ENCODE measurements at regions not wholly inside any gene's neighbourhood (a gene's known extent, or its start where the extent isn't known, plus 50 kb on each side); places are given as distances from the start of the nearest gene placed in this dataset.

DNA sequence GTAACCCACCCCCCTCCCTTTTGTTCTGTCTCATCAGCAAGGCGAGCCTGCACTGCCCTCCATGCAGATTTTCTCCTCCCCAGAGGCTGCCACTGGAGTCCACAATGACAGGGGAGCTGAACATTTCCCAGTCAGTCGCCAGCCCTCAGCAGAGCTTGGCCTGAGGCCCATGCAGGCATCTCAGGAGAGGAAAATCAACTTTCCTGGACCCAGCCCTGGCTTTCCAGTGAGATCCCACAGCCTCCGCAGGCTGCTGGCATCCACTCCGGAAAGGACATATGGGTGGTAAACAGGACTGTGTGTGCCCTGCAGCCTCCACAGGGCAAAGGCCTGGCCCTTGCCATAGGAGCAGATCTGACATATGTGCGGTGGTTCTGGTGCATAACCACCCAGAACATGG lies 253.8 kb downstream of the TNS1 start:
- H3K4me3 ChIP-seq (ENCODE audit: low read length), result no peak overlapping the region
- H2AFZ ChIP-seq (ENCODE audit: low read depth, low read length), result no peak overlapping the region
- no peaks in the 10 kb centered on the region for H3K27me3 ChIP-seq (ENCODE audit: insufficient read depth, low read length)
- peaks cover 10% of the 10 kb centered on the region for H3K4me1 ChIP-seq (ENCODE audit: insufficient read depth, low read length)
- H3K36me3 ChIP-seq (ENCODE audit: insufficient read depth, low read length), result no peaks in the 10 kb centered on the region
- no peaks in the 10 kb centered on the region for H3K9me3 ChIP-seq (ENCODE audit: low read length)

DNA sequence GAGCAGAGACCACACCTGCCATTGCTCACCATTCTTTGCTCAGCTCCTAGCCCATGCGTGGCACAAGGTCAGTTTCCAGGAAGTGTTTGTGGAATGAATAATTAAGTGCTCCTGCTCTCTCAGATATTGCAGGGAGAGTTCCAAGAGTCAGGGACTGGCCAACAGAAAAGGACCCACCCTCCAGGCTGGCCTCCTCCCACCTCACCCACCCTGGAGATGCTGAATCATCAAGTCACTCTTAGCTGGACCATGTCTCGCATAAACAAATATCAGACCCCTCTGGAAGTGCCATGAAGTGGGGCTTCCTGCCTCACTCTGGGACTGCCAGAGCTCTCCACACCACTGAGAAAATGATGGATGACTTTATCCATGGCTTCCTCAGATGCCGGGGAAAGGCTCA lies 256.0 kb downstream of the TNS1 start:
- H3K4me3 ChIP-seq (ENCODE audit: low read length), result no peak overlapping the region

DNA sequence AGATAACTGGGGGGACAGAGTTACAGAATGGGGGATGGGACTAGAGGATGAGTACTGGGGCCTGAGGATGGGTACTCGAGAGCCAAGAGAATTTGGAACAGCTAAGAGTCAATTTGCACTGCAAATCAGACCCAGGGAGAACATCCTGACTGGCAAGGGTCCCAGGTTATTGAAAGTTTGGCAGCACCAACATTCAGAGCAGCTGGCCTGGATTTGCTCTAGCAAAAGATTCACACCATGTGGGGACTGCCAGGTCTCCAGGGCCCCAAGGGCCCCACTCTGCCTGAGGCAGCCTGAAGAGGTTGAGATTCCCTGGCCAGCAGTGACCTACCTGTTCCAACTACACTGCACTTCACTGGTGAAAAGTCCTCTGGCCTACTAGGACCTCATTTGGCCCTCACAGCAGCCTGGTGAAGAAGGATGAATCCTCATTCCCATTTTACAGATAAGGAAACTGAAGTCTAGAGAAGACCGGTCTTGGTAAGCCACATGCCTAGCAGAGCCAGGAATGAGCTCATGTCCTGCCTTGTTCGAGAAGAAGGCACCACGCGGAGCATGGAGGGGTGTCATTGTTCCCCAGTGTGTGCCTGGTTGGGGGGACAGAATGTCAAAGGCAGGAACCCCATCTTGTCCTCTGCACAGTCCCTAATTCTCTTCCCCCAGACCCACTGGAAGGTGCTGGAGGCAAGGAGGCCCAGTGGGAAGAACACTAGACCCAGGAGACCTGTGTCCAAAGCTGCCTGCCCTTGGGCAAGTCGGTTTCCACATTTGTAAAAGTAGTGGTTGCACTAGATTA lies 258.6 kb downstream of the TNS1 start:
- no peak overlapping the region for H2AFZ ChIP-seq (ENCODE audit: low read depth, low read length)
- no peaks in the 10 kb centered on the region for H3K27me3 ChIP-seq (ENCODE audit: insufficient read depth, low read length)
- no peaks in the 10 kb centered on the region for H3K36me3 ChIP-seq (ENCODE audit: insufficient read depth, low read length)
- no peaks in the 10 kb centered on the region for H3K9me3 ChIP-seq (ENCODE audit: low read length)
- H3K4me1 ChIP-seq (ENCODE audit: insufficient read depth, low read length), result peaks cover 10% of the 10 kb centered on the region
- H3K4me3 ChIP-seq (ENCODE audit: low read length), result no peak overlapping the region

More for the DNA sequence above, 256.0 kb downstream of the TNS1 start:
- H2AFZ ChIP-seq (ENCODE audit: low read depth, low read length), result no peak overlapping the region
- H3K9me3 ChIP-seq (ENCODE audit: low read length), result no peaks in the 10 kb centered on the region
- H3K4me1 ChIP-seq (ENCODE audit: insufficient read depth, low read length), result peaks cover 10% of the 10 kb centered on the region
- no peaks in the 10 kb centered on the region for H3K36me3 ChIP-seq (ENCODE audit: insufficient read depth, low read length)
- no peaks in the 10 kb centered on the region for H3K27me3 ChIP-seq (ENCODE audit: insufficient read depth, low read length)

DNA sequence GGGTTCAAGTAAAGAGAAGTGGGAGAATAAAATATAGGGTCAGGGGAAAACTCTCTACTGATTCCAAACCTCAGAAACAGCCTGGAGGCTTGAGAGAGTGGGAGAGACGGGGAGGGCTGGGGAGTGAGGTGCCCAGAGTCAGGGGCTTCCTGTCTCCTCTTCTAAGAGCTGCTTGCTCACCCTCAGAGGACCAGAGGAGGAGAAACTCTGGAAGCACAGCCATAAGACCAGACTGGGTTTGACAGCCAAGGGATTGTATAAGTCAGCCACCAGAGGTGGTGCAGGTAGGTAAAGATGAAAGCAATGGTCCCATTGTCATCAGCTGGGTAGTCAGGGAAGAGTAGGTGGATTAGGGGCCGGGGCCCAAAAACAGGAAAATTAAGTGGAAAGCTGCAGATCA lies 259.4 kb downstream of the TNS1 start:
- Histone ChIP-seq H3K9me3 (ENCODE audit: low read length) (no peaks in the 10 kb centered on the region), H3K27me3 (ENCODE audit: insufficient read depth, low read length) (no peaks in the 10 kb centered on the region), H3K4me1 (ENCODE audit: insufficient read depth, low read length) (peaks cover 10% of the 10 kb centered on the region), H2AFZ (ENCODE audit: low read depth, low read length) (no peak overlapping the region), H3K36me3 (ENCODE audit: insufficient read depth, low read length) (no peaks in the 10 kb centered on the region), H3K4me3 (ENCODE audit: low read length) (no peak overlapping the region)

DNA sequence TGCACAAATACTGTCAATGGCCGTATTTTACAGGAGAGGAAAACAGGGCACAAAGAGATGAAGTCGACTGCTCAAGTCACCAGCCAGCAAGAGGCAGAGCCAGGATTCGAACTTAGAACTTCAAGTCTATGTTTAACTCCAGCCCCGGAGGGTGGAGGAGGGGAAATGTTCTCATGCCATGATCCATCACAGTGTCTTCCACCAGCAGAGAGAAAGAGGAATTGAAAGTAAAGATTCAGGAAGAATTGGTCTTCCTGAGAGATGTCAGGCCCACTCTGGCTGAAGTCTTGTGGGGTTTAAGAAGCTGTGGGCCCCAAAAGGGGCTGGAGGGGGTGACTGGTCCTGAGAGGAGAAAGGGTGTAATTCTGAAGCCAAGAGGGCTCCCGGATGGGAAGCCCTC lies 260.0 kb downstream of the TNS1 start:
- H3K36me3 ChIP-seq (ENCODE audit: insufficient read depth, low read length), result no peaks in the 10 kb centered on the region
- no peaks in the 10 kb centered on the region for H3K27me3 ChIP-seq (ENCODE audit: insufficient read depth, low read length)
- H2AFZ ChIP-seq (ENCODE audit: low read depth, low read length), result no peak overlapping the region
- H3K4me1 ChIP-seq (ENCODE audit: insufficient read depth, low read length), result peaks cover 10% of the 10 kb centered on the region
- H3K4me3 ChIP-seq (ENCODE audit: low read length), result no peak overlapping the region
- no peaks in the 10 kb centered on the region for H3K9me3 ChIP-seq (ENCODE audit: low read length)

DNA sequence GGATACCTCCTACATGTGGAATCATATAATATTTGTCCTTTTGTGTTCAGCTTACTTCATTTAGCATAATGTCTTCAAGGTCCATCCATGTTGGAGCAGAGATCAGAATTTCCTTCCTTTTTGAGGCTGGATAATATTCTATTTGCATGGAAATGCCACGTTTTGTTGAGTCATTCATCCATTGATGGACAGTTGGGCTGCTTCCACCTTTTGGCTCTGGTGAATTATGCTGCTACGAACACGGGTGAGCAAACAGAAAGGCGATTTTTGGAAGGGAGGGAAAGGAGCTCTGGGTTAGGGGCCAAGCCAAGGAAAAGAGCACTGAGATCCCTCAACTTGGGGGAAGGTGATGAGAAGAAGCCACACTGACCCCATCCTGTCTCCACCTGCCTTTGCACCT lies 260.5 kb downstream of the TNS1 start:
- H3K9me3 ChIP-seq (ENCODE audit: low read length), result no peaks in the 10 kb centered on the region
- H2AFZ ChIP-seq (ENCODE audit: low read depth, low read length), result no peak overlapping the region

DNA sequence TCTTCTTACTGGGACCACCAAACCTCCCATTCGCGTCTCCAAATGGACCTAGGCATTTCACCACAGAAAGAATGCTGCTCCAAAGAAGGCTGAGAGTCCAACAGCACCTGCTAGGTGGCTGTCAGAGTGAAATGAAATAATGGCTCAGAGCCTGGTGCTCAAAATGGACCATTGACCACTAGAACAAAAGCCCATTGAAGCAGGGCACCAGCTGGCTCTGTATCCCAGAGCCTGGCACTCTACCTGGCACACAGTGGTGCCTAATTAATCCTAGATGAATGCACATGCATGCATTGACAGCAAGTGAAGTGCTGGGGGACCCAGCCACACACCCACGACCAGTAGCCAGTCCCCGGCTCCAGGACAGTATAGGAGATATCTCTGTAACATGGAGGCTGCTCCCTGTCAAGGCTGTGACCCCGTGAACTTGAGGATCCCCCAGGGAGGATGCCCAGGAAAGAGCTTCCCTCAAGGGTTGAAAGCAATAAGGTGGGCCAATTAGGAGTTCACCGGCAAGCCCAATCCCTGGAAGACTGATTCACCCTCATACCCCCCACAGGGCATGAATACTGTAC lies 261.3 kb downstream of the TNS1 start:
- Histone ChIP-seq H3K9me3 (ENCODE audit: low read length) (no peaks in the 10 kb centered on the region), H3K36me3 (ENCODE audit: insufficient read depth, low read length) (no peaks in the 10 kb centered on the region), H3K27me3 (ENCODE audit: insufficient read depth, low read length) (no peaks in the 10 kb centered on the region), H2AFZ (ENCODE audit: low read depth, low read length) (no peak overlapping the region), H3K4me3 (ENCODE audit: low read length) (no peak overlapping the region), H3K4me1 (ENCODE audit: insufficient read depth, low read length) (no peaks in the 10 kb centered on the region)

More for the DNA sequence above, 260.5 kb downstream of the TNS1 start:
- Histone ChIP-seq H3K27me3 (ENCODE audit: insufficient read depth, low read length) (no peaks in the 10 kb centered on the region), H3K4me1 (ENCODE audit: insufficient read depth, low read length) (peaks cover 4% of the 10 kb centered on the region), H3K36me3 (ENCODE audit: insufficient read depth, low read length) (no peaks in the 10 kb centered on the region), H3K4me3 (ENCODE audit: low read length) (no peak overlapping the region)

DNA sequence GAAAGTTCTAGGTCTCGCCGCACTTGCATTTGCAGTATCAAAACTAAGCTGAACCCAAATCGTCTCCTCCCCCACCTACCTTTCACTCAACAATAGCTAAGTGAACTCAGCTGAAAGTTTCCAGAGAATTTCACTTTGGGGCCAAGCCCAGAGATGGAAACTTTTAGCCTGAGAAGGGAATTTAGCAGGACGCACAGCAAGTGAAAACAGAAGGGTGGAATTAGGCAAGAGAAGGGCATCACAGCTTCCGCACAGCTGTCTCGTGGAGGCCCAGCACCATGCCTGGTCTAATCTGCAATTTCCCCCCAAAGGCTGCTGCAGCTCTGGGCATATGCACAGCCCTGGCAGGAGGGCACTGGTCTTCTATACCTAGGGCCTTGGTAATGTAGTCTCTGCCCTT lies 262.0 kb downstream of the TNS1 start:
- Histone ChIP-seq H2AFZ (ENCODE audit: low read depth, low read length) (no peak overlapping the region), H3K4me3 (ENCODE audit: low read length) (no peak overlapping the region), H3K27me3 (ENCODE audit: insufficient read depth, low read length) (no peaks in the 10 kb centered on the region), H3K4me1 (ENCODE audit: insufficient read depth, low read length) (no peaks in the 10 kb centered on the region), H3K36me3 (ENCODE audit: insufficient read depth, low read length) (no peaks in the 10 kb centered on the region), H3K9me3 (ENCODE audit: low read length) (no peaks in the 10 kb centered on the region)

DNA sequence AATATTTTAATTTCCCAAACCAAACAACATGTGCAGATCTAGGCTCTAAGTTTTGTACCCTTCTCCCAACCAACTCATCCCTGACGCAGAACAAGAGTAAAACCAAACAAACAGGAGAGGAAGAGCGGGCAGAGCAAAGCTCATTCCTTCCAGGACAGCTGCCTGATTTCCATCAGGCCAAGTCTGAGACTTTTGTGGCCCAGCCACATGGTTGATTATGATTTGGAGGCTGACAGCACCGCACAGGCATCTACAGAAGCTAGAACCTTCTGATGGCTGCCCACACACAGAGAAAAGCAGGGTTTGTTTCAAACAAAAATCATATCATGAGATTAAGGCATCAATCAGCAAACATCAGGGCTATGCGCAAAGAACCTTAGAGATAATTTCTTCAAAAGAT lies 262.6 kb downstream of the TNS1 start:
- Histone ChIP-seq H3K27me3 (ENCODE audit: insufficient read depth, low read length) (no peaks in the 10 kb centered on the region), H3K36me3 (ENCODE audit: insufficient read depth, low read length) (no peaks in the 10 kb centered on the region), H3K4me3 (ENCODE audit: low read length) (no peak overlapping the region), H2AFZ (ENCODE audit: low read depth, low read length) (no peak overlapping the region), H3K4me1 (ENCODE audit: insufficient read depth, low read length) (no peaks in the 10 kb centered on the region), H3K9me3 (ENCODE audit: low read length) (no peaks in the 10 kb centered on the region)

DNA sequence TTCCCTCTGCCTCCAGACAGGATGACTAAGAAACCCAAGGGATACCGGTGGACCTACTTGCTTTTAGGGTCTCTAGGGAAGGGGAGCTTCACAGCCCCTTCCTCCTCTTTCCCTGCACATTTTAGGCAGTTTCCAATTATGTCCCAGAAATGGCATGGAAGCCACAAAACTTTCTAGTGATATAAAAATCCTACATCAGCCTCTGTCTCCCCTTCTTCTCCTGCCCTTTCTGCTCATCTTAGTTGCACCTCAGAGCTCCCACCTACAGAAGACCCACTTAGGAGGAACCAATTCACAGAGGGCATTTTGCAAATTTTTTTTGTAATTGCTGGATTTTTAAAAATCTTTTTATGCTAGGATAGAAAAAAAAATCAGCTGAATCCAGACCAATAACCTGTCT lies 263.1 kb downstream of the TNS1 start:
- no peaks in the 10 kb centered on the region for H3K36me3 ChIP-seq (ENCODE audit: insufficient read depth, low read length)
- no peaks in the 10 kb centered on the region for H3K9me3 ChIP-seq (ENCODE audit: low read length)
- H2AFZ ChIP-seq (ENCODE audit: low read depth, low read length), result no peak overlapping the region
- no peak overlapping the region for H3K4me3 ChIP-seq (ENCODE audit: low read length)
- H3K4me1 ChIP-seq (ENCODE audit: insufficient read depth, low read length), result no peaks in the 10 kb centered on the region
- no peaks in the 10 kb centered on the region for H3K27me3 ChIP-seq (ENCODE audit: insufficient read depth, low read length)

DNA sequence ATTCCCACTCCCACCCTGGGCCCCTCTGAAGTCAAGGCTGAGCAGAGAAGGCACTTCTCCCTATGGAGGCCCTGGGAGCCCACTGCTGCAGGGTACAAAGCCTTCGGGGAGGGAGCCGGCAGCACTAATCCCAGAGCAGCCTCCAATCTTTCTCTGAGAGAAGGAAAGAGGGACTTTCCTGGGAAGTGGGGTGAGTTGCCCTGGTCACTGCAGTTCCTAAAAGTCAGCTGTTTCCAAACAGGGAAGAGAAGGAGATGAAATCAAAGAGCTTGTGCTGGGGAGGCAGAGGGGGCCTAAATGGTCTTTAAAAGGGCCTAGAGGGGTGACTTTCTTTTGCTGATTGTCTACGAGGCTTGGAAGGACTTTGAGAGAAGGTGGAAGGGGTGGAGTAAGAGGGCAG lies 264.7 kb downstream of the TNS1 start:
- Histone ChIP-seq H3K9me3 (ENCODE audit: low read length) (no peaks in the 10 kb centered on the region), H2AFZ (ENCODE audit: low read depth, low read length) (no peak overlapping the region), H3K4me1 (ENCODE audit: insufficient read depth, low read length) (no peaks in the 10 kb centered on the region), H3K27me3 (ENCODE audit: insufficient read depth, low read length) (no peaks in the 10 kb centered on the region), H3K4me3 (ENCODE audit: low read length) (no peak overlapping the region), H3K36me3 (ENCODE audit: insufficient read depth, low read length) (no peaks in the 10 kb centered on the region)

DNA sequence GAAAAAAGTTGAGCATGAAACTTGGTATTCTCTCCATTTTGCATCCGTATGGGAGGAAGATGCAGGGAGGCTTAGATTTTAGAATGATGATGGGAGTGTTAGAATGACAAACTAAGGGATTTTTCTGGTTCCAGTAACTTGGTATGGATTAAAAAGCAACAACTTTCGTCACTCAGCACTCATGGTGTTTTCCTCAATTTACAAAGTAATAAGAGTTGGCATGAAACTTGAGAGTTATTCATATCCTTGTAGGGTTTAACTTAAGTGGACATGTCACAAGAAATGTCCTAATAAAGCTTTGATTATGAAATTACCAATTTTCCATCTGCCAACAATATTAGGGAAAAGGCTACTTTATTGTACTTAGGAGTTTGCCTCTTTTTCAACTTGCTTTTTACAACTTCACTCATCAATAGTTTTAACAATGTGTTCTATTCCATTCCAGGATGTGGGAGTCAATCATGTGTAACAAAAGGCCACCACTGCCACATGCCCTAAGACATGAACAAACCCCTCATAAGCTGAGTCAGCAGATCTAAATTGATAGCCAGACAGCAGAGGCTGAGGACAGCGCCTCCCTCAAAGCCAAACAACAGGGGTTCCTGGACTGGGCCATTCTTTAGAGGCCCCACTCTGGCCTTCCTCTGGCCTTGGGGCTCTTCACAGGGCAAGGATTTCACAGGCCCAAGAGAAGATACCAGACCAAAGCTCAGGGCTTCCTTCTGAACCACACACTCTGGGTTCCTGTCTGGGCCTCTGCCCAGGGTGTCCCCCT lies 265.8 kb downstream of the TNS1 start:
- Histone ChIP-seq H3K4me3 (ENCODE audit: low read length) (no peak overlapping the region), H3K27me3 (ENCODE audit: insufficient read depth, low read length) (no peaks in the 10 kb centered on the region), H3K4me1 (ENCODE audit: insufficient read depth, low read length) (no peaks in the 10 kb centered on the region), H2AFZ (ENCODE audit: low read depth, low read length) (no peak overlapping the region), H3K36me3 (ENCODE audit: insufficient read depth, low read length) (no peaks in the 10 kb centered on the region), H3K9me3 (ENCODE audit: low read length) (no peaks in the 10 kb centered on the region)

DNA sequence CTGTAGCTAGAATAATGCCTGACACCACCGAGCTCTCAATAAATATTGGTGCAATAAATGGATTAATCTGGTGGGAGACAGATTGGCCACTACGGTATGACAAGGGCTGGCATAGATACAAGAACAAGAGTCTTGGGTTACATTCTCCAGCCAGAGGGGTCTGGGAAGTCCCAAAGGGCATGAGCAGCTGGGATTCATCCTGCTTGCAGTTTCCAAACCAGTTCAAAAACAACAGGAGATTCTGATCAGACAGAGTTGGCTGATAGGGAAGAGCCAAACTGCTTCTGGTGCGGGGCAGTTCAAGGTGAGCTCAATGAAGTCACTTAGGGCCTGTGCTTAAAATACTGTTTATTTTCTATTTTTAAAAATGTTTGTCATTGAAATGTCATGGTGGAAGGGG lies 266.9 kb downstream of the TNS1 start:
- H3K4me1 ChIP-seq (ENCODE audit: insufficient read depth, low read length), result no peaks in the 10 kb centered on the region
- H2AFZ ChIP-seq (ENCODE audit: low read depth, low read length), result no peak overlapping the region
- H3K4me3 ChIP-seq (ENCODE audit: low read length), result no peak overlapping the region
- H3K9me3 ChIP-seq (ENCODE audit: low read length), result no peaks in the 10 kb centered on the region
- no peaks in the 10 kb centered on the region for H3K27me3 ChIP-seq (ENCODE audit: insufficient read depth, low read length)
- H3K36me3 ChIP-seq (ENCODE audit: insufficient read depth, low read length), result no peaks in the 10 kb centered on the region
